IMR-90 (cell line): ENCODE measurements at regions not wholly inside any gene's neighbourhood (a gene's known extent, or its start where the extent isn't known, plus 50 kb on each side); places are given as distances from the start of the nearest gene placed in this dataset.

ENCODE experiments used
- ATAC-seq: fragments of 200-7000 bp; cut with Tn5 transposase; 2 replicates; pipeline ENCODE4 v1.9.1; 2020; ENCODE audit warnings: low read depth, mild to moderate bottlenecking, moderate library complexity
- BruUV-seq: library from RNA; stranded (reverse); fragments of 400-500 nt; replicated peaks from 2 replicates; lab custom pipeline; 2021; lab: Mats Ljungman, UMichigan
- CTCF ChIA-PET: fragments of 300-600 bp; formaldehyde crosslinking; extraction: SDS; loops from one replicate; lab custom pipeline; 2021; ENCODE audit warnings: antibody characterized with exemption; lab: Yijun Ruan, JAX
- POLR2A ChIA-PET: fragments of 300-600 bp; sonication (Branson Sonifier 250); formaldehyde crosslinking; loops from one replicate; lab custom pipeline; 2022; ENCODE audit warnings: antibody characterized with exemption; ENCODE audit not compliant: unreplicated experiment; lab: Charles Lee
- DNase-seq: peaks from one replicate; pipeline ENCODE4 v3.0.0; 2013
- H2AFZ ChIP-seq: replicated peaks from 2 replicates; pipeline ENCODE3; 2013; ENCODE audit warnings: low read length, mild to moderate bottlenecking; ENCODE audit not compliant: poor library complexity
- H2AK5ac ChIP-seq: 2 replicates; pipeline ENCODE4 v1.6.1; 2013; ENCODE audit warnings: low read depth, low read length, inconsistent platforms
- H2AK9ac ChIP-seq: replicated peaks from 2 replicates; pipeline ENCODE3; 2013; ENCODE audit warnings: mild to moderate bottlenecking, low read depth, low read length, moderate library complexity; ENCODE audit not compliant: poor library complexity
- H2BK120ac ChIP-seq: 2 replicates; pipeline ENCODE4 v1.6.1; 2013; ENCODE audit warnings: low read depth, low read length, inconsistent platforms
- H2BK15ac ChIP-seq: 3 replicates; pipeline ENCODE4 v1.6.1; 2013; ENCODE audit warnings: low read depth, low read length, inconsistent platforms
- H2BK20ac ChIP-seq: 2 replicates; pipeline ENCODE4 v1.6.1; 2013; ENCODE audit warnings: low read depth, mild to moderate bottlenecking, inconsistent platforms, low read length, moderate library complexity
- H2BK5ac ChIP-seq: 2 replicates; pipeline ENCODE4 v1.6.1; 2013; ENCODE audit warnings: mild to moderate bottlenecking, low read depth, low read length, inconsistent platforms; ENCODE audit not compliant: poor library complexity, severe bottlenecking
- H3K14ac ChIP-seq: replicated peaks from 2 replicates; pipeline ENCODE4 v1.6.1; 2013; ENCODE audit warnings: low read depth, low read length, inconsistent platforms
- H3K18ac ChIP-seq: 2 replicates; pipeline ENCODE4 v1.6.1; 2013; ENCODE audit warnings: low read depth, low read length, control low read depth
- H3K23ac ChIP-seq: 2 replicates; pipeline ENCODE4 v1.6.1; 2013; ENCODE audit warnings: low read depth, low read length, inconsistent platforms
- H3K27ac ChIP-seq: 2 replicates; pipeline ENCODE4 v1.5.1; 2013; ENCODE audit warnings: mild to moderate bottlenecking, control low read depth, low read length; ENCODE audit not compliant: insufficient read depth
- H3K27me3 ChIP-seq: 2 replicates; pipeline ENCODE4 v1.6.1; 2013; ENCODE audit warnings: low read length; ENCODE audit not compliant: control insufficient read depth, insufficient read depth
- H3K36me3 ChIP-seq: 2 replicates; pipeline ENCODE4 v1.6.1; 2013; ENCODE audit warnings: low read length, mixed read lengths; ENCODE audit not compliant: control insufficient read depth, insufficient read depth
- H3K4ac ChIP-seq: 2 replicates; pipeline ENCODE4 v1.6.1; 2013; ENCODE audit warnings: low read depth, low read length, inconsistent platforms
- H3K4me1 ChIP-seq: 2 replicates; pipeline ENCODE4 v1.6.1; 2013; ENCODE audit warnings: low read length, mixed read lengths; ENCODE audit not compliant: control insufficient read depth, insufficient read depth
- H3K4me2 ChIP-seq: 2 replicates; pipeline ENCODE4 v1.6.1; 2013; ENCODE audit warnings: low read depth, mild to moderate bottlenecking, control low read depth, low read length, moderate library complexity
- H3K4me3 ChIP-seq: 2 replicates; pipeline ENCODE4 v1.5.1; 2013; ENCODE audit warnings: low read depth, mild to moderate bottlenecking, control low read depth, low read length, moderate library complexity; ENCODE audit not compliant: insufficient read depth
- H3K56ac ChIP-seq: 2 replicates; pipeline ENCODE4 v1.6.1; 2013; ENCODE audit warnings: low read length, inconsistent platforms; ENCODE audit not compliant: insufficient read depth; ENCODE audit errors: extremely low read depth
- H3K79me1 ChIP-seq, 2 experiments: 2 replicates each; pipeline ENCODE4 v1.6.1; 2013; ENCODE audit warnings: low read length in 2 of 2, inconsistent platforms in 1 of 2, low read depth in 1 of 2
- H3K9ac ChIP-seq: 2 replicates; pipeline ENCODE4 v1.6.1; 2013; ENCODE audit warnings: low read depth, low read length, control low read depth
- H3K9me1 ChIP-seq: 2 replicates; pipeline ENCODE4 v1.6.1; 2013; ENCODE audit warnings: low read length, inconsistent platforms; ENCODE audit not compliant: insufficient read depth
- H3K9me3 ChIP-seq: 2 replicates; pipeline ENCODE4 v1.6.1; 2013; ENCODE audit warnings: low read length; ENCODE audit not compliant: control insufficient read depth, insufficient read depth
- H4K20me1 ChIP-seq: 2 replicates; pipeline ENCODE4 v1.6.1; 2013; ENCODE audit warnings: low read length, inconsistent platforms; ENCODE audit not compliant: insufficient read depth
- H4K5ac ChIP-seq: 2 replicates; pipeline ENCODE4 v1.6.1; 2013; ENCODE audit warnings: mild to moderate bottlenecking, low read depth, low read length, control low read depth
- H4K8ac ChIP-seq, 2 experiments: 2 replicates each; pipeline ENCODE4 v1.6.1; 2013; ENCODE audit warnings: low read depth in 2 of 2, low read length in 2 of 2, control low read depth in 1 of 2, inconsistent platforms in 1 of 2
- H4K91ac ChIP-seq: 2 replicates; pipeline ENCODE4 v1.6.1; 2013; ENCODE audit warnings: low read depth, low read length, inconsistent platforms; ENCODE audit not compliant: insufficient read depth
- CEBPB ChIP-seq: IDR thresholded peaks from 2 replicates; pipeline ENCODE4 v1.6.1; 2012; ENCODE audit warnings: low read depth, low read length, improper control_type of control experiment
- CHD1 ChIP-seq: IDR thresholded peaks from 2 replicates; pipeline ENCODE4 v1.6.1; 2012; ENCODE audit warnings: low read depth, low read length, improper control_type of control experiment
- MAZ ChIP-seq: IDR thresholded peaks from 2 replicates; pipeline ENCODE4 v1.6.1; 2012; ENCODE audit warnings: low read depth, mild to moderate bottlenecking, low read length, improper control_type of control experiment, moderate library complexity, borderline replicate concordance
- NFE2L2 ChIP-seq: fragments of 150-350 bp; IDR thresholded peaks from 2 replicates; pipeline ENCODE4 v1.6.1; 2016; ENCODE audit warnings: low read depth, mild to moderate bottlenecking, low read length
- POLR2A ChIP-seq: IDR thresholded peaks from 2 replicates; pipeline ENCODE4 v1.6.1; 2012; ENCODE audit warnings: mild to moderate bottlenecking, low read depth, low read length
- RAD21 ChIP-seq: IDR thresholded peaks from 2 replicates; pipeline ENCODE4 v1.6.1; 2012; ENCODE audit warnings: low read length, improper control_type of control experiment
- RCOR1 ChIP-seq: IDR thresholded peaks from 2 replicates; pipeline ENCODE4 v1.6.1; 2012; ENCODE audit warnings: mild to moderate bottlenecking, low read length, improper control_type of control experiment; ENCODE audit not compliant: insufficient replicate concordance
- RFX5 ChIP-seq: IDR thresholded peaks from 2 replicates; pipeline ENCODE4 v1.8.0; 2012; ENCODE audit warnings: low read depth, mild to moderate bottlenecking, low read length, moderate library complexity
- WGBS, 2 experiments: methylation state at CpG; one replicate each; pipeline versions ENCODE4 v1.1.5 to v1.1.7; 2013; ENCODE audit warnings: missing lambda C conversion rate in 2 of 2; ENCODE audit not compliant: insufficient read length in 1 of 2; ENCODE audit errors: extremely low coverage in 2 of 2; 5-methylcytosine and 5-hydroxymethylcytosine counted together
- dilution Hi-C: fragments of 300-500 bp; cut with HindIII; formaldehyde crosslinking; loops from one replicate; pipeline ENCODE4 v1.14.3; 2018; ENCODE audit warnings: low sequenced_read_pairs; ENCODE audit not compliant: unreplicated experiment
- in situ Hi-C: fragments of 300-500 bp; cut with MboI; formaldehyde crosslinking; loops from 3 replicates; pipeline ENCODE4 v1.14.3; 2019; ENCODE audit warnings: low sequenced_read_pairs, inconsistent platforms, mixed read lengths
- intact Hi-C: fragments of 100-400 bp; cut with micrococcal nuclease; formaldehyde crosslinking; loops from 2 replicates; pipeline ENCODE4 v1.10.0; 2022
- TF ChIP-seq, protein P1 (sequence below): fragments of 150-350 bp; IDR thresholded peaks from 2 replicates; pipeline ENCODE4 v1.6.1; 2016; ENCODE audit warnings: low read depth, mild to moderate bottlenecking, low read length, moderate library complexity, borderline replicate concordance
- TF ChIP-seq, protein P2 (sequence below): conservative IDR thresholded peaks from 2 replicates; pipeline ENCODE4 v1.5.1; 2012; ENCODE audit warnings: mild to moderate bottlenecking, low read depth, low read length, improper control_type of control experiment

DNA sequence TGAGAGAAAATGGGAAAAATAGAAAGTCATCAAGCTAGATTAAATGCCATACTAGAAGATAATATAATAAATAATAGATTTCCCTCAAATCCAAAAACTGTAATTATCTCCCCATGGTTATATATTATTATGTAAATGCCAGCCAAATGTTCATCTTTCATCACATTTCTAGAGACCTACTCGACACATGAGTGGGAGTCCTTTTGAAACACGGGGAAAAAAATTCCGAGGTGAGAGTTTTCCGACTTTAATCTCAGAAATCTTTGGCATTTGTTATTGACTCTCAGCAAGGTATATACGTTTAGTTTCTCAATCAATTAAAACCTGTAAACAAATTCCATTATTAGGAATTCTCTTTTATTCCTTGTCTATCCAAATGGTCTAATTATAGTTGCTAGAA lies 465.4 kb upstream of the SMIM31 start:
- ChIA-PET CTCF (no interaction called here), POLR2A (no interaction called here)
- Histone ChIP-seq H3K4me1 (no peaks in the 10 kb centered on the region), H3K27ac (no peak overlapping the region), H4K5ac (no peak overlapping the region), H3K79me1 (no peaks in the 10 kb centered on the region), H3K9me1 (no peaks in the 10 kb centered on the region), H4K20me1 (no peaks in the 10 kb centered on the region), H4K91ac (no peak overlapping the region), H3K18ac (no peak overlapping the region), H2BK20ac (no peak overlapping the region), H3K56ac (no peak overlapping the region), H2BK5ac (no peak overlapping the region), H3K23ac (no peak overlapping the region), H3K4me3 (no peak overlapping the region), H2AFZ (no peak overlapping the region), H4K8ac (no peak overlapping the region), H3K9ac (no peak overlapping the region), H3K27me3 (no peaks in the 10 kb centered on the region), H2BK120ac (no peak overlapping the region), H3K4me2 (no peak overlapping the region), H3K9me3 (no peaks in the 10 kb centered on the region), H3K36me3 (no peaks in the 10 kb centered on the region), H3K14ac (no peak overlapping the region), H2AK5ac (no peak overlapping the region), H2BK15ac (no peak overlapping the region), H3K4ac (no peak overlapping the region), H2AK9ac (no peak overlapping the region)
- TF ChIP-seq, protein P1, sequence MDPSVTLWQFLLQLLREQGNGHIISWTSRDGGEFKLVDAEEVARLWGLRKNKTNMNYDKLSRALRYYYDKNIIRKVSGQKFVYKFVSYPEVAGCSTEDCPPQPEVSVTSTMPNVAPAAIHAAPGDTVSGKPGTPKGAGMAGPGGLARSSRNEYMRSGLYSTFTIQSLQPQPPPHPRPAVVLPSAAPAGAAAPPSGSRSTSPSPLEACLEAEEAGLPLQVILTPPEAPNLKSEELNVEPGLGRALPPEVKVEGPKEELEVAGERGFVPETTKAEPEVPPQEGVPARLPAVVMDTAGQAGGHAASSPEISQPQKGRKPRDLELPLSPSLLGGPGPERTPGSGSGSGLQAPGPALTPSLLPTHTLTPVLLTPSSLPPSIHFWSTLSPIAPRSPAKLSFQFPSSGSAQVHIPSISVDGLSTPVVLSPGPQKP: no peak
- no peak for TF ChIP-seq RCOR1
- no peak for TF ChIP-seq RFX5
- TF ChIP-seq NFE2L2: no peak
- TF ChIP-seq POLR2A: no peak
- TF ChIP-seq, protein P2, sequence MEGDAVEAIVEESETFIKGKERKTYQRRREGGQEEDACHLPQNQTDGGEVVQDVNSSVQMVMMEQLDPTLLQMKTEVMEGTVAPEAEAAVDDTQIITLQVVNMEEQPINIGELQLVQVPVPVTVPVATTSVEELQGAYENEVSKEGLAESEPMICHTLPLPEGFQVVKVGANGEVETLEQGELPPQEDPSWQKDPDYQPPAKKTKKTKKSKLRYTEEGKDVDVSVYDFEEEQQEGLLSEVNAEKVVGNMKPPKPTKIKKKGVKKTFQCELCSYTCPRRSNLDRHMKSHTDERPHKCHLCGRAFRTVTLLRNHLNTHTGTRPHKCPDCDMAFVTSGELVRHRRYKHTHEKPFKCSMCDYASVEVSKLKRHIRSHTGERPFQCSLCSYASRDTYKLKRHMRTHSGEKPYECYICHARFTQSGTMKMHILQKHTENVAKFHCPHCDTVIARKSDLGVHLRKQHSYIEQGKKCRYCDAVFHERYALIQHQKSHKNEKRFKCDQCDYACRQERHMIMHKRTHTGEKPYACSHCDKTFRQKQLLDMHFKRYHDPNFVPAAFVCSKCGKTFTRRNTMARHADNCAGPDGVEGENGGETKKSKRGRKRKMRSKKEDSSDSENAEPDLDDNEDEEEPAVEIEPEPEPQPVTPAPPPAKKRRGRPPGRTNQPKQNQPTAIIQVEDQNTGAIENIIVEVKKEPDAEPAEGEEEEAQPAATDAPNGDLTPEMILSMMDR: no peak
- TF ChIP-seq RAD21: no peak
- no peak for TF ChIP-seq CHD1
- no peak for TF ChIP-seq CEBPB
- no peak for TF ChIP-seq MAZ
- no peak for DNase-seq
- dilution Hi-C loops (no loop called here), in situ Hi-C loops (no loop called here), intact Hi-C loops (no loop called here)
- WGBS, 2 experiments: no CpG with 5 or more reads among the region's 5 CpGs
- BruUV-seq: no TSS peak
- no peak for ATAC-seq
